HEK293 (cell line): ENCODE measurements at regions not wholly inside any gene's neighbourhood (a gene's known extent, or its start where the extent isn't known, plus 50 kb on each side); places are given as distances from the start of the nearest gene placed in this dataset.

ENCODE experiments used
- CTCF ChIA-PET: fragments of 350-600 bp; formaldehyde crosslinking; extraction: SDS; loops from one replicate; lab custom pipeline; 2021; ENCODE audit warnings: antibody characterized with exemption; lab: Yijun Ruan, JAX
- POLR2A ChIA-PET: fragments of 300-600 bp; formaldehyde crosslinking; extraction: SDS; loops from one replicate; lab custom pipeline; 2020; ENCODE audit warnings: antibody characterized with exemption, inconsistent platforms; lab: Yijun Ruan, JAX
- H3K27ac ChIP-seq: fragments of 200-500 bp; sonication (Bioruptor generic); 2 replicates; pipeline ENCODE4 v1.5.1; 2014; ENCODE audit warnings: low read depth, low read length, control low read depth, inconsistent platforms; ENCODE audit errors: extremely low read depth
- H3K36me3 ChIP-seq, 2 experiments: fragments of 200-500 bp in 1 of 2; sonication (Bioruptor generic) in 1 of 2; 1 replicate in 1 of 2; 2 replicates in 1 of 2; pipeline ENCODE4 v1.5.1; 2014 to 2017; ENCODE audit warnings: inconsistent platforms in 2 of 2, low read length in 2 of 2; ENCODE audit not compliant: control insufficient read depth in 2 of 2, insufficient read depth in 1 of 2
- H3K4me1 ChIP-seq: fragments of 200-500 bp; sonication (Bioruptor generic); 2 replicates; pipeline ENCODE4 v1.5.1; 2014; ENCODE audit warnings: mild to moderate bottlenecking, low read length, inconsistent platforms; ENCODE audit not compliant: control insufficient read depth, insufficient read depth
- H3K4me3 ChIP-seq: 2 replicates; pipeline ENCODE4 v1.5.1; 2011; ENCODE audit warnings: low read depth, mild to moderate bottlenecking, control low read depth, low read length, moderate library complexity
- H3K9me3 ChIP-seq: fragments of 200-500 bp; sonication (Bioruptor generic); 2 replicates; pipeline ENCODE4 v1.5.1; 2014; ENCODE audit warnings: low read depth, low read length, inconsistent platforms; ENCODE audit not compliant: control insufficient read depth, insufficient read depth
- MZF1 ChIP-seq: fragments of 450-650 bp; formaldehyde crosslinking; IDR thresholded peaks from 2 replicates; pipeline ENCODE4 v1.5.1; 2017; ENCODE audit warnings: missing biosample characterization, missing genetic modification characterization, borderline replicate concordance
- SCRT2 ChIP-seq: fragments of 450-650 bp; formaldehyde crosslinking; IDR thresholded peaks from 2 replicates; pipeline ENCODE4 v1.5.1; 2016; ENCODE audit warnings: missing biosample characterization, missing genetic modification characterization
- ZBTB44 ChIP-seq: fragments of 450-650 bp; IDR thresholded peaks from 2 replicates; pipeline ENCODE4 v1.5.1; 2018; ENCODE audit warnings: missing biosample characterization, mild to moderate bottlenecking, missing genetic modification characterization
- ZNF10 ChIP-seq: fragments of 450-650 bp; formaldehyde crosslinking; IDR thresholded peaks from 2 replicates; pipeline ENCODE4 v1.5.1; 2017; ENCODE audit warnings: missing biosample characterization, missing genetic modification characterization
- ZNF169 ChIP-seq: fragments of 450-650 bp; formaldehyde crosslinking; IDR thresholded peaks from 2 replicates; pipeline ENCODE4 v1.5.1; 2016; ENCODE audit warnings: missing biosample characterization, missing genetic modification characterization
- ZNF221 ChIP-seq: fragments of 450-650 bp; formaldehyde crosslinking; IDR thresholded peaks from 2 replicates; pipeline ENCODE4 v1.5.1; 2017; ENCODE audit warnings: missing biosample characterization, missing genetic modification characterization, borderline replicate concordance
- ZNF239 ChIP-seq: fragments of 450-650 bp; formaldehyde crosslinking; IDR thresholded peaks from 2 replicates; pipeline ENCODE4 v1.5.1; 2016; ENCODE audit warnings: missing biosample characterization, missing genetic modification characterization
- ZNF24 ChIP-seq: fragments of 450-650 bp; formaldehyde crosslinking; IDR thresholded peaks from 2 replicates; pipeline ENCODE4 v1.5.1; 2016; ENCODE audit warnings: missing biosample characterization, missing genetic modification characterization
- ZNF311 ChIP-seq: fragments of 450-650 bp; formaldehyde crosslinking; IDR thresholded peaks from 2 replicates; pipeline ENCODE4 v1.5.1; 2017; ENCODE audit warnings: missing biosample characterization, missing genetic modification characterization, borderline replicate concordance
- ZNF324 ChIP-seq: fragments of 450-650 bp; formaldehyde crosslinking; IDR thresholded peaks from 2 replicates; pipeline ENCODE4 v1.5.1; 2016; ENCODE audit warnings: missing biosample characterization, missing genetic modification characterization
- ZNF366 ChIP-seq: fragments of 450-650 bp; formaldehyde crosslinking; conservative IDR thresholded peaks from 2 replicates; pipeline ENCODE4 v1.5.1; 2016; ENCODE audit warnings: missing biosample characterization, missing genetic modification characterization
- ZNF426 ChIP-seq: fragments of 450-650 bp; formaldehyde crosslinking; IDR thresholded peaks from 2 replicates; pipeline ENCODE4 v1.5.1; 2017; ENCODE audit warnings: missing biosample characterization, missing genetic modification characterization, mild to moderate bottlenecking, inconsistent platforms, moderate library complexity
- ZNF473 ChIP-seq: fragments of 450-650 bp; formaldehyde crosslinking; IDR thresholded peaks from 2 replicates; pipeline ENCODE4 v1.5.1; 2017; ENCODE audit warnings: missing biosample characterization, missing genetic modification characterization
- ZNF48 ChIP-seq: fragments of 450-650 bp; formaldehyde crosslinking; IDR thresholded peaks from 2 replicates; pipeline ENCODE4 v1.5.1; 2016; ENCODE audit warnings: missing biosample characterization, missing genetic modification characterization
- ZNF513 ChIP-seq: fragments of 450-650 bp; IDR thresholded peaks from 2 replicates; pipeline ENCODE4 v1.5.1; 2018; ENCODE audit warnings: missing biosample characterization, missing genetic modification characterization
- ZNF514 ChIP-seq: fragments of 450-650 bp; formaldehyde crosslinking; IDR thresholded peaks from 2 replicates; pipeline ENCODE4 v1.5.1; 2016; ENCODE audit warnings: missing biosample characterization, missing genetic modification characterization
- ZNF600 ChIP-seq: fragments of 450-650 bp; formaldehyde crosslinking; IDR thresholded peaks from 2 replicates; pipeline ENCODE4 v1.5.1; 2016; ENCODE audit warnings: missing biosample characterization, missing genetic modification characterization
- ZNF677 ChIP-seq: fragments of 450-650 bp; IDR thresholded peaks from 2 replicates; pipeline ENCODE4 v1.5.0; 2018; ENCODE audit warnings: missing biosample characterization, mild to moderate bottlenecking, missing genetic modification characterization, moderate library complexity
- ZNF747 ChIP-seq: fragments of 450-650 bp; formaldehyde crosslinking; IDR thresholded peaks from 2 replicates; pipeline ENCODE4 v1.5.1; 2016; ENCODE audit warnings: missing biosample characterization, missing genetic modification characterization
- ZNF777 ChIP-seq: fragments of 450-650 bp; formaldehyde crosslinking; IDR thresholded peaks from 2 replicates; pipeline ENCODE4 v1.5.1; 2017; ENCODE audit warnings: missing biosample characterization, missing genetic modification characterization, borderline replicate concordance
- ZNF785 ChIP-seq: fragments of 450-650 bp; formaldehyde crosslinking; IDR thresholded peaks from 2 replicates; pipeline ENCODE4 v1.5.1; 2016; ENCODE audit warnings: missing biosample characterization, missing genetic modification characterization
- ZSCAN5A ChIP-seq: fragments of 450-650 bp; formaldehyde crosslinking; IDR thresholded peaks from 2 replicates; pipeline ENCODE4 v1.5.1; 2016; ENCODE audit warnings: missing biosample characterization, missing genetic modification characterization
- TF ChIP-seq, protein P1 (sequence below): IDR thresholded peaks from 2 replicates; pipeline ENCODE4 v1.6.1; 2011; ENCODE audit warnings: mild to moderate bottlenecking, low read depth, low read length, borderline replicate concordance

DNA sequence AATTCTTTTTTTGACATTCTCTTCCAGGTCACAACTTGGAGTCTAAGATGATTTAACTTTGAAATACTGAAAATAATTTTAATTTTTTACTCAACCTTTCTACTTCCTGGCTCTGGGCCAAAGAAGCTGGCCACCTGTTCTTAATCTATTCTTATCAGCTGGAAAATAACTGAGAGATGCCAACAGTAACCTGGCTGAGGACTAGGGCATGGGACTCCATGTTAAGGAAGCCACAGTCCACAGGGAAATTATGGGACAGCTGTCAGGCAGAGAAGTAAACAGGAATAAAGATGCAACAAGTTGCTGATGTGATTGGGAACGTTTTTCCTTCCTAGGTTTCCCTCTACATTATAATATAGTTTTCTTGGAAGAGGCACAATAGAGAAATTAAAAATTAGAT lies 84.7 kb upstream of the CPNE4 start:
- ChIA-PET POLR2A (no interaction called here), CTCF (interaction anchor here (0.6 kb wide), 1 partner anchor 310 kb away, joined by 5 read pairs; no protein-coding TSS in a partner anchor)
- no peak for TF ChIP-seq ZNF473 (tag by site-specific recombination)
- TF ChIP-seq SCRT2, result 0 out of 2 replicates have a peak, but pooled peaks have one; percentile 22
- no peak overlapping the region for H3K27ac ChIP-seq
- H3K9me3 ChIP-seq, result no peaks in the 10 kb centered on the region
- no peak overlapping the region for H3K4me3 ChIP-seq
- no peaks in the 10 kb centered on the region for H3K36me3 ChIP-seq
- H3K4me1 ChIP-seq, result no peaks in the 10 kb centered on the region

DNA sequence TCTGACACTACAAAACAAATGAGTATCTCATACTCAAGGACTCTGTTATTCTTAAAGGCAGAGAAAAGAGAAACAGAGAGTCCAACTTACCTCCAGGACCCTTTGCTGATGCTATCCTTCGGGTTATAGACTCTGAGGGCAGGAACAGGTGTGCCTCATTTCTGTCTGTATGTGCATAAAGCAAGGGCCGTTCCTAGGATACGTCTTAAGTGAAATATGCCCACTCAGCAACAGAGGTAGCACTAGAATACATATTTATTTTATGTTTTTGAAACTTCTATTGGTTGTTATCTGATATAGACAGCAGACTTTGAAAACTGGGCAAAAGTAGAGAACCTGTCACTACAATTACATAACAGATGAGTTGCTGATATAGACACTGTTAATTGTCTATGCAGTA lies 89.3 kb upstream of the CPNE4 start:
- TF ChIP-seq ZNF10 (tag by site-specific recombination), result no peak
- no peak for TF ChIP-seq MZF1 (tag by site-specific recombination)
- TF ChIP-seq ZNF777, result no peak
- TF ChIP-seq ZNF747, result no peak
- no peak for TF ChIP-seq ZNF366 (tag by site-specific recombination)
- TF ChIP-seq ZNF169 (tag by site-specific recombination), result no peak
- Histone ChIP-seq H3K4me3 (no peak overlapping the region), H3K9me3 (no peaks in the 10 kb centered on the region), H3K36me3 (no peaks in the 10 kb centered on the region), H3K4me1 (no peaks in the 10 kb centered on the region), H3K27ac (no peak overlapping the region)
- POLR2A ChIA-PET, result no interaction called here
- CTCF ChIA-PET, result no interaction called here

DNA sequence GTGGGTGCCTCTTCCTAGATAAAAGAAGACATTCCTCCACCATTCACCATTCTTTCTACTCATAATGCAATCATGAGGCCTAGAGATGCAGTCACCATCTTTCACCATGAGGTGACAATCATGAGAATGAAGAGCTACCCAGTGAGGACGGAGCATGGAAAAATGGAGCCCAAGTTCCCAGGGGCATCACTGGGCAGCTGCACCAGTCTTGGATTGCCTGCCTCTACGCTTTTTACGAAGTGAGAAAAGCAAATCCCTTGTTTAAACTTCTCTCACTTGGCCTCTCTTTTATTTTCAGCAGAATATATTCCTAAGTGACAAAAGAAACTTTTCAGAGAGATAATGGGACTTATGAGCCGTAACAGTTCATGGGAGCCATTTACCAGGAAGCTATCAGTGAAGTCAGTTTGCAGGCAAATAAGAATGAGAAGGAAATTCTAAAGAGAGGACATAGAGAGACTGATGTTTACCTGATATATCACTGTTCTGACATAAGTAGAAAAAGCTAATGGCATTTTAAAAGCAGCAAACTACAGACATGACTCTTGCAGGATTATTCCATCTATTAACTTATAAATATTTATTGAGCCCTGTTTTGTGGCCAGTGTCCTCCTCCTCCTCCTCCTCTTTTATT lies 90.0 kb upstream of the CPNE4 start:
- Histone ChIP-seq H3K27ac (no peak overlapping the region), H3K9me3 (no peaks in the 10 kb centered on the region), H3K4me1 (no peaks in the 10 kb centered on the region), H3K36me3 (no peaks in the 10 kb centered on the region), H3K4me3 (no peak overlapping the region)
- CTCF ChIA-PET, result interaction anchor here (1.1 kb wide), 1 partner anchor 86 kb away, joined by 3 read pairs; no protein-coding TSS in a partner anchor
- POLR2A ChIA-PET, result no interaction called here
- no peak for TF ChIP-seq ZNF513 (tag by site-specific recombination)
- no peak for TF ChIP-seq ZNF24 (tag by site-specific recombination)
- no peak for TF ChIP-seq ZNF311 (tag by site-specific recombination)
- TF ChIP-seq ZNF239 (tag by site-specific recombination), result no peak
- no peak for TF ChIP-seq ZNF426 (tag by site-specific recombination)

DNA sequence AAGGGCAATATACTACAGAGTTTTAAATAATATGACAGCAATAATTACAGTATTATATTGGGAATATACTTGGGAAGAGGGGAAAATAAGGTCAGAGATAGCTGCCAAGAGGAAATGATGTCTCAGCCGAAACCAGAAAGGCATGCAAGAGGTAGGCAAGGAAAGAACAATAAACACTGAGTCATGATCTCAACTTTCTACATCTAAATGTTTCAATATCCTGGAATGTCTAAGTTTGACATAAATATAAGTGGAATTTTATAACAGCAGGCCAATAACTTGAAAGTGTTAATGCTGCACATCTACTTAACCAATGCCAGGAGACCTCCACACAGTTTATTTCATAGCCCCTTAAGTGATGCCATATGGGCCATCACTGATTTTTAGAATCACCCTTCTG lies 99.8 kb upstream of the CPNE4 start:
- H3K36me3 ChIP-seq, result no peaks in the 10 kb centered on the region
- H3K27ac ChIP-seq, result no peak overlapping the region
- POLR2A ChIA-PET, result no interaction called here
- CTCF ChIA-PET, result no interaction called here
- H3K9me3 ChIP-seq, result no peaks in the 10 kb centered on the region
- no peak overlapping the region for H3K4me3 ChIP-seq
- no peaks in the 10 kb centered on the region for H3K4me1 ChIP-seq
- TF ChIP-seq ZNF324 (tag by site-specific recombination) (no peak), ZNF48 (no peak), ZNF785 (no peak), ZBTB44 (tag by site-specific recombination) (no peak), ZNF514 (tag by site-specific recombination) (no peak), SCRT2 (no peak), ZNF677 (tag by site-specific recombination) (no peak), ZNF221 (tag by site-specific recombination) (no peak), ZSCAN5A (no peak), ZNF600 (no peak)
- TF ChIP-seq, protein P1, sequence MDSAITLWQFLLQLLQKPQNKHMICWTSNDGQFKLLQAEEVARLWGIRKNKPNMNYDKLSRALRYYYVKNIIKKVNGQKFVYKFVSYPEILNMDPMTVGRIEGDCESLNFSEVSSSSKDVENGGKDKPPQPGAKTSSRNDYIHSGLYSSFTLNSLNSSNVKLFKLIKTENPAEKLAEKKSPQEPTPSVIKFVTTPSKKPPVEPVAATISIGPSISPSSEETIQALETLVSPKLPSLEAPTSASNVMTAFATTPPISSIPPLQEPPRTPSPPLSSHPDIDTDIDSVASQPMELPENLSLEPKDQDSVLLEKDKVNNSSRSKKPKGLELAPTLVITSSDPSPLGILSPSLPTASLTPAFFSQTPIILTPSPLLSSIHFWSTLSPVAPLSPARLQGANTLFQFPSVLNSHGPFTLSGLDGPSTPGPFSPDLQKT, result no peak
